Naive thymus-derived CD4-positive, alpha-beta T cell (primary cell): ENCODE measurements at regions not wholly inside any gene's neighbourhood (a gene's known extent, or its start where the extent isn't known, plus 50 kb on each side); places are given as distances from the start of the nearest gene placed in this dataset.

Source experiments
- ATAC-seq: fragments of 150-1000 bp; cut with Tn5 transposase; 2 replicates; pipeline ENCODE4 v1.10.0; 2021; ENCODE audit warnings: mild to moderate bottlenecking, moderate library complexity
- CTCF ChIA-PET: fragments of 350-600 bp; sonication (Branson Sonifier 250); formaldehyde crosslinking; loops from one replicate; lab custom pipeline; 2021; ENCODE audit warnings: antibody characterized with exemption; lab: Charles Lee
- POLR2A ChIA-PET: fragments of 350-600 bp; sonication (Branson Sonifier 250); formaldehyde crosslinking; loops from one replicate; lab custom pipeline; 2021; ENCODE audit warnings: antibody characterized with exemption, inconsistent platforms; lab: Charles Lee
- DNase-seq, 9 donors: peaks; one replicate each; pipeline versions ENCODE4 v3.0.0 to v3.0.0-alpha.2; 2020 to 2022; ENCODE audit warnings: mixed read lengths in 1 of 9
- H3K27ac ChIP-seq: one replicate; pipeline ENCODE4 v1.7.0; 2013; ENCODE audit warnings: mild to moderate bottlenecking, low read depth, low read length, moderate library complexity
- H3K27me3 ChIP-seq, 2 donors: one replicate each; pipeline ENCODE4 v1.7.0; 2013; ENCODE audit warnings: low read length in 2 of 2, mild to moderate bottlenecking in 2 of 2, moderate library complexity in 2 of 2; ENCODE audit not compliant: control insufficient read depth in 2 of 2, insufficient read depth in 2 of 2
- H3K36me3 ChIP-seq, 3 experiments: 1 replicate in 2 of 3; 2 replicates in 1 of 3; pipeline ENCODE4 v1.7.0; 2013; ENCODE audit warnings: low read length in 3 of 3, mild to moderate bottlenecking in 3 of 3, moderate library complexity in 1 of 3; ENCODE audit not compliant: insufficient read depth in 3 of 3, control insufficient read depth in 2 of 3
- H3K4me1 ChIP-seq, 2 donors: one replicate each; pipeline ENCODE4 v1.7.0; 2013; ENCODE audit warnings: low read length in 2 of 2, mild to moderate bottlenecking in 2 of 2, moderate library complexity in 1 of 2; ENCODE audit not compliant: control insufficient read depth in 2 of 2, insufficient read depth in 2 of 2
- H3K4me3 ChIP-seq: 2 replicates; pipeline ENCODE4 v1.7.0; 2013; ENCODE audit warnings: mild to moderate bottlenecking, low read length
- H3K9me3 ChIP-seq, 3 experiments: 1 replicate in 2 of 3; 2 replicates in 1 of 3; pipeline ENCODE4 v1.7.0; 2013; ENCODE audit warnings: low read length in 3 of 3; ENCODE audit not compliant: control insufficient read depth in 2 of 3
- H3K27ac Mint-ChIP-seq, 9 donors: one replicate each; pipeline ENCODE4 v1.8.0; 2020 to 2022; ENCODE audit warnings: mixed read lengths in 9 of 9, mild to moderate bottlenecking in 8 of 9, moderate library complexity in 5 of 9, inconsistent platforms in 2 of 9
- H3K27me3 Mint-ChIP-seq, 5 donors: one replicate each; pipeline ENCODE4 v1.8.0; 2021 to 2022; ENCODE audit warnings: mixed read lengths in 5 of 5, mild to moderate bottlenecking in 1 of 5
- H3K36me3 Mint-ChIP-seq, 5 donors: one replicate each; pipeline ENCODE4 v1.8.0; 2020 to 2022; ENCODE audit warnings: mixed read lengths in 5 of 5, mild to moderate bottlenecking in 3 of 5, inconsistent platforms in 1 of 5
- H3K4me1 Mint-ChIP-seq, 7 donors: one replicate each; pipeline ENCODE4 v1.8.0; 2020 to 2022; ENCODE audit warnings: mixed read lengths in 7 of 7, mild to moderate bottlenecking in 3 of 7, inconsistent platforms in 1 of 7
- H3K4me3 Mint-ChIP-seq, 10 donors: one replicate each; pipeline ENCODE4 v1.8.0; 2020 to 2022; ENCODE audit warnings: mild to moderate bottlenecking in 10 of 10, mixed read lengths in 10 of 10, moderate library complexity in 6 of 10, inconsistent platforms in 2 of 10
- H3K9me3 Mint-ChIP-seq, 11 donors: one replicate each; pipeline ENCODE4 v1.8.0; 2020 to 2022; ENCODE audit warnings: mixed read lengths in 11 of 11, mild to moderate bottlenecking in 4 of 11, inconsistent platforms in 1 of 11, moderate library complexity in 1 of 11
- intact Hi-C, 2 donors: fragments of 100-400 bp; cut with micrococcal nuclease; formaldehyde crosslinking; loops; one replicate each; pipeline ENCODE4 v1.15.1; 2023

DNA sequence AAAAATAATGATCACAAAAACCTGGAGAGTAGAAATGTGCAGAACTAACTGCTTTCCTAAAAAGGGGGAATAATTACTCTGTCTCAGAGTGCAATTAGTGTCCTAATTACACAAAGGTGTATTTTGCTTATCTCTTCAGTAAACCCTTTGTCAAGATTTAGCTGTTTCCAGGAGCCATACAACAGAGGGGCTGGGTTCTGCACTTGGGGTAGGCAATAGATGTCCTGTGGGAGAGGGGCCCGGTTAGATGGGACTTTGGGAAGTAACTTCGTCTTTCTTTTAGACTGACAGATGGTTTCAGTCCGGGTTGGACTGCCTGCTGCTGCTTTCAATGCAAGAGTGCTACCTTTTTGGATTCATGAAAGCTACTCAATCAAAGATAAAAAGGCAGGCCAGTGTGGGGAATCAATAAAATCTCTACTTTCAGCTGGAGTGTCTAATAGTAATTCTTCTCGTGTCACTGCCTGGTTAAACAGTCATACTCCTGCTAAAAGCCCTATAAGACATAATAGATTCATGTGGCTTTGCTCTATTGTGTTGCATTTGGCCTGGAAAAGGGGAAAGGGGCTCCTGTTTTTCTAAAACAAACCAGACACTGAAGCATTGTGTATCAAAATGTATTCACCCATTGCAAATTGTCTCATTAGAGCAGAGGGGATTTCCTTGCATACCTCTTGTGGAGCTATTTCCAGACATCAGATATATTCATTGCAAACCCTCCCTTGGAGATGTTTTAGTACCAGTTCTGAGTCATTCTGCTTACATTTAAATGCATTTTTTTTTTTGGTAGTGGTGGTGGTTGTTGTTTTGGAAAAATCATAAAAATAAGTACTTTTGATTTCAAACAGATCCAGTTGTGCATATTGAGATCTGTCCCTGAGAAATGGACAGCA lies 83.3 kb upstream of the PCDH8 start:
- POLR2A ChIA-PET = no interaction called here
- intact Hi-C loops = no loop called here

GRCh38 chr13:52931131-52931530 lies 82.7 kb upstream of the PCDH8 start:
- no peak overlapping the region for H3K27ac Mint-ChIP-seq
- H3K9me3 ChIP-seq = no peaks in the 10 kb centered on the region
- ATAC-seq (no peak), DNase-seq (no peak)
- no peak overlapping the region for H3K4me3 ChIP-seq
- no peaks in the 10 kb centered on the region for H3K36me3 Mint-ChIP-seq
- H3K27me3 Mint-ChIP-seq = peaks cover 0 to 37% (median 8%) of the 10 kb centered on the region in 5 donors
- intact Hi-C loops = no loop called here
- H3K4me1 ChIP-seq = no peaks in the 10 kb centered on the region
- H3K4me1 Mint-ChIP-seq = no peaks in the 10 kb centered on the region
- peaks cover 0 to 3% (median 0%) of the 10 kb centered on the region in 11 donors for H3K9me3 Mint-ChIP-seq
- no peaks in the 10 kb centered on the region for H3K36me3 ChIP-seq
- ChIA-PET POLR2A (no interaction called here), CTCF (no interaction called here)
- no peaks in the 10 kb centered on the region for H3K27me3 ChIP-seq
- H3K4me3 Mint-ChIP-seq = no peak overlapping the region
- no peak overlapping the region for H3K27ac ChIP-seq

More for the DNA sequence above, 83.3 kb upstream of the PCDH8 start:
- ATAC-seq (no peak), DNase-seq (no peak)
- Mint-ChIP-seq H3K4me1 (no peaks in the 10 kb centered on the region), H3K27me3 (peaks cover 0 to 36% (median 8%) of the 10 kb centered on the region in 5 donors), H3K27ac (no peak overlapping the region), H3K36me3 (no peaks in the 10 kb centered on the region), H3K4me3 (no peak overlapping the region), H3K9me3 (peaks cover 0 to 3% (median 0%) of the 10 kb centered on the region in 11 donors)
- H3K4me3 ChIP-seq = no peak overlapping the region
- H3K27me3 ChIP-seq = no peaks in the 10 kb centered on the region
- H3K9me3 ChIP-seq = no peaks in the 10 kb centered on the region
- no peak overlapping the region for H3K27ac ChIP-seq
- H3K4me1 ChIP-seq = no peaks in the 10 kb centered on the region
- CTCF ChIA-PET = no interaction called here
- no peaks in the 10 kb centered on the region for H3K36me3 ChIP-seq

- no peak for DNase-seq
- Mint-ChIP-seq H3K9me3 (peaks cover 0 to 3% (median 0%) of the 10 kb centered on the region in 11 donors), H3K27ac (no peak overlapping the region), H3K27me3 (peaks cover 0 to 39% (median 8%) of the 10 kb centered on the region in 5 donors), H3K4me1 (no peaks in the 10 kb centered on the region), H3K36me3 (no peaks in the 10 kb centered on the region), H3K4me3 (no peak overlapping the region)
- Histone ChIP-seq H3K4me1 (no peaks in the 10 kb centered on the region), H3K9me3 (no peaks in the 10 kb centered on the region), H3K36me3 (no peaks in the 10 kb centered on the region), H3K27ac (no peak overlapping the region), H3K27me3 (no peaks in the 10 kb centered on the region), H3K4me3 (no peak overlapping the region)
- POLR2A ChIA-PET = no interaction called here
- CTCF ChIA-PET = no interaction called here
- ATAC-seq = no peak
- intact Hi-C loops = no loop called here
Observed at GRCh38 chr13:52929846-52930245, 81.4 kb upstream of the PCDH8 start.

- CTCF ChIA-PET = no interaction called here
- intact Hi-C loops = no loop called here
- no peak overlapping the region for H3K4me3 ChIP-seq
- ATAC-seq (no peak), DNase-seq (no peak)
- Mint-ChIP-seq H3K27ac (no peak overlapping the region), H3K36me3 (no peaks in the 10 kb centered on the region), H3K4me1 (no peaks in the 10 kb centered on the region), H3K27me3 (peaks cover 0 to 49% (median 12%) of the 10 kb centered on the region in 5 donors), H3K9me3 (peaks cover 0 to 3% (median 0%) of the 10 kb centered on the region in 11 donors), H3K4me3 (no peak overlapping the region)
- no peaks in the 10 kb centered on the region for H3K27me3 ChIP-seq
- POLR2A ChIA-PET = no interaction called here
- H3K9me3 ChIP-seq = no peaks in the 10 kb centered on the region
- H3K4me1 ChIP-seq = no peaks in the 10 kb centered on the region
- no peak overlapping the region for H3K27ac ChIP-seq
- H3K36me3 ChIP-seq = no peaks in the 10 kb centered on the region
Observed at GRCh38 chr13:52926971-52927370, 78.5 kb upstream of the PCDH8 start.

GRCh38 chr13:52925775-52926285 lies 77.4 kb upstream of the PCDH8 start:
- H3K27me3 Mint-ChIP-seq = peaks cover 0 to 49% (median 12%) of the 10 kb centered on the region in 5 donors

DNA sequence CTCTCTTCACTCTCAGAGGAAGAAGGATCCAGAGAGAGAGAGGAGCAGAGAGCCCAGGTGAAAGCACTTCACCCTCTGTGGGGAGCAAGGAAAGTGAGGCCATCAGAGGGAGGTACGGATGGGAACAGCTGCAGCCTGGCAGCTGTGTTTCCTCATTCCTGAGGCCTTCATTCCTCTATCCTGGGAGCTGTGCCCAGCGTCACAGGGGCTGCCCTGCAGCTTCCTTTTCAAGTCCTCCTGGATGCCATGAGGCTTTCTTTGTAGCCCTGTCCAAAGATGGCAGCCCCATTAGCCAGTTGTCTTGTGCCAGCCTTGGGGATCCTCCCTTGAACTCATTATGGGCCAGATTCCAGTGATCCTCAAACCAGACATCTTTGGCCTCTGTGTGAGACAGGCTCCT lies 76.8 kb upstream of the PCDH8 start:
- no peaks in the 10 kb centered on the region for H3K27me3 ChIP-seq
- Mint-ChIP-seq H3K36me3 (no peaks in the 10 kb centered on the region), H3K27me3 (peaks cover 0 to 46% (median 14%) of the 10 kb centered on the region in 5 donors)

More at GRCh38 chr13:52925775-52926285, 77.4 kb upstream of the PCDH8 start:
- H3K36me3 Mint-ChIP-seq = no peaks in the 10 kb centered on the region
- H3K4me1 Mint-ChIP-seq = no peaks in the 10 kb centered on the region
- ATAC-seq (no peak), DNase-seq (no peak)
- Histone ChIP-seq H3K36me3 (no peaks in the 10 kb centered on the region), H3K4me1 (no peaks in the 10 kb centered on the region), H3K9me3 (no peaks in the 10 kb centered on the region), H3K27ac (no peak overlapping the region), H3K4me3 (no peak overlapping the region), H3K27me3 (no peaks in the 10 kb centered on the region)
- CTCF ChIA-PET = no interaction called here
- intact Hi-C loops = no loop called here
- no peak overlapping the region for H3K27ac Mint-ChIP-seq
- no peak overlapping the region for H3K4me3 Mint-ChIP-seq
- H3K9me3 Mint-ChIP-seq = peaks cover 0 to 3% (median 0%) of the 10 kb centered on the region in 11 donors
- POLR2A ChIA-PET = no interaction called here

More for the DNA sequence above, 76.8 kb upstream of the PCDH8 start:
- no peaks in the 10 kb centered on the region for H3K9me3 ChIP-seq
- peaks cover 0 to 3% (median 0%) of the 10 kb centered on the region in 11 donors for H3K9me3 Mint-ChIP-seq
- H3K36me3 ChIP-seq = no peaks in the 10 kb centered on the region
- ChIA-PET CTCF (no interaction called here), POLR2A (no interaction called here)
- DNase-seq (no peak), ATAC-seq (no peak)
- no peak overlapping the region for H3K27ac ChIP-seq
- no peak overlapping the region for H3K4me3 Mint-ChIP-seq
- no peak overlapping the region for H3K27ac Mint-ChIP-seq
- intact Hi-C loops = no loop called here
- H3K4me1 ChIP-seq = no peaks in the 10 kb centered on the region
- H3K4me1 Mint-ChIP-seq = no peaks in the 10 kb centered on the region
- no peak overlapping the region for H3K4me3 ChIP-seq
